ENCODE measurements at regions not wholly inside any gene's neighbourhood (a gene's known extent, or its start where the extent isn't known, plus 50 kb on each side); places are given as distances from the start of the nearest gene placed in this dataset.

DNA sequence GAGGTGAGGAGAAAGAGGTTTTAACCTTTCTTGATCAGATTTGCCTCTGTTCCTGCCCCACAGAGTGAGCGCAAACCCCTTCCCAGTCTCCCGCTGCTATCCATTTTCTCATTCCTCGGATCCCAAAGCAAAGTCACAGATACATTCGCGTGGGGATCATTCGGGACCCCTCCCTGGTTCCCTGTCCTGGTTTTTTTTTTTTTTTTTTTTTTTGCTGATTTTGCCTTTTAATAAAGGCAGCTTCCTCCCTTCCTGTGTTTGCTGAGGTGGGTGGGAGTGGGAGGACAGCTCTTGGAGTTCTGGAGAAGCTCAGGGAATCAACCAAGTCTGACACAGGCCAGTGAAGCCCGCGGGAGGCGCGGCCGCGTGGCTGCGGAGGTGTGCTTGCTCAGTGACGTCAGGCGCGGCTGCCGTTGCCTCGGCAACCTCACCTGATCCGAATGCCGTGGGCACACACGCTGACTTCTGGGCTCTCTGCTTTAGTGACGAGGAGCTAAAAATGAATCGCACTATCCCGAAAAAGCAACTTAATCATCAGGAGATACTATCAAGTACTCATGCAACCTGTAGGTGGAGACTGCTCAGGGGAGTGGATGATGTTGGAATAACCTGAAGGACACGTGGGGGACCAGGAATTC lies 106.4 kb downstream of the TBX19 start:
- DNase-seq (ENCODE audit: low spot score) = no peak

DNA sequence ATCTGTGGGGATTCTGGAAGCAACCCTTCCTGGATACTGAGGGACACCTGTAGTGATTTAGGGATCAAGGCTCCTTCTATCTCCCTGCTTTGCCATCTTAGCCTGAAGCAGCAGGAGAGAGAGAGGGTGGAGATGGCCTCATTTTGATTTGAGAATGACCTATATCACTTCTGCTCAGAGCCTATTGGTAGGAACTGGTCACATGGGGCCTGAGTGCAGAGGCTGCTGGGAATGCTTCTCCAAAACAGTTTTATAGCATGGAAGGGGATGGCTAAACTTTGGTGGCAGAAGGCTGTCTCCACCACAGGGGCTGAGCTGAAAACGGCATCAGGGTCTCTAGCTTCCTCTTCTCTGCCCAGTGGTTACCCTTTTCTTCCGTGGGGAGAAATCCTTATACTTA lies 105.8 kb downstream of the TBX19 start:
- DNase-seq (ENCODE audit: low spot score) = no peak

- DNase-seq (ENCODE audit: low spot score) = no peak
These were observed 101.2 kb downstream of the TBX19 start for GRCh38 chr1:168381850-168382249.

GRCh38 chr1:168380945-168381344 lies 100.3 kb downstream of the TBX19 start:
- DNase-seq (ENCODE audit: low spot score) = no peak

- DNase-seq (ENCODE audit: low spot score) = no peak
These were observed 98.6 kb downstream of the TBX19 start for GRCh38 chr1:168379104-168379860.

- no peak for DNase-seq (ENCODE audit: low spot score)
These were observed 95.1 kb downstream of the TBX19 start for GRCh38 chr1:168375566-168376300.

GRCh38 chr1:168374566-168374965 lies 93.9 kb downstream of the TBX19 start:
- DNase-seq (ENCODE audit: low spot score) = no peak

GRCh38 chr1:168373869-168374268 lies 93.2 kb downstream of the TBX19 start:
- no peak for DNase-seq (ENCODE audit: low spot score)

- DNase-seq (ENCODE audit: low spot score) = no peak
These were observed 92.2 kb downstream of the TBX19 start for GRCh38 chr1:168372861-168373371.

GRCh38 chr1:168372307-168372706 lies 91.6 kb downstream of the TBX19 start:
- DNase-seq (ENCODE audit: low spot score) = no peak

- DNase-seq (ENCODE audit: low spot score) = no peak
These were observed 90.8 kb downstream of the TBX19 start for GRCh38 chr1:168371477-168371876.

GRCh38 chr1:168370586-168370985 lies 89.9 kb downstream of the TBX19 start:
- DNase-seq (ENCODE audit: low spot score) = no peak

DNA sequence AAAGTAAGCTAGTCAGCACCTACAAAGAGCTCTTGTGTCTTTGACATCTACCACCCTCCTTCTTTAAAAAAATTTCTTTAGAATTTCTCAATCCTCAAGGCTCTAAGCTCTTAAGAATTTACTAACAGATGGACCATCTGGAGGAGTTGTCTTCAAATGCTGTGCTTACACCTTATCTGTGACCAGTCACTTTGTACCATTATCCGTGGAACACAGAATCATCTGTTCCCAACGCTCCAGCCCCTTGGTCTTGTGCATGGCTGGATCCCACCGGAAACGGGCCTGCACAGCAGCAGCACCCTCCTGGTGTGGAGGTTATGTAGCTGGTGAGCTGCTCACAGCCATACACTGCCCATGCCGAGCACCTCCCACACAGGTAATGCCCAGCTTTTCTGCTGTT lies 89.0 kb downstream of the TBX19 start:
- no peak for DNase-seq (ENCODE audit: low spot score)

GRCh38 chr1:168368131-168368530 lies 87.5 kb downstream of the TBX19 start:
- DNase-seq (ENCODE audit: low spot score) = no peak

DNA sequence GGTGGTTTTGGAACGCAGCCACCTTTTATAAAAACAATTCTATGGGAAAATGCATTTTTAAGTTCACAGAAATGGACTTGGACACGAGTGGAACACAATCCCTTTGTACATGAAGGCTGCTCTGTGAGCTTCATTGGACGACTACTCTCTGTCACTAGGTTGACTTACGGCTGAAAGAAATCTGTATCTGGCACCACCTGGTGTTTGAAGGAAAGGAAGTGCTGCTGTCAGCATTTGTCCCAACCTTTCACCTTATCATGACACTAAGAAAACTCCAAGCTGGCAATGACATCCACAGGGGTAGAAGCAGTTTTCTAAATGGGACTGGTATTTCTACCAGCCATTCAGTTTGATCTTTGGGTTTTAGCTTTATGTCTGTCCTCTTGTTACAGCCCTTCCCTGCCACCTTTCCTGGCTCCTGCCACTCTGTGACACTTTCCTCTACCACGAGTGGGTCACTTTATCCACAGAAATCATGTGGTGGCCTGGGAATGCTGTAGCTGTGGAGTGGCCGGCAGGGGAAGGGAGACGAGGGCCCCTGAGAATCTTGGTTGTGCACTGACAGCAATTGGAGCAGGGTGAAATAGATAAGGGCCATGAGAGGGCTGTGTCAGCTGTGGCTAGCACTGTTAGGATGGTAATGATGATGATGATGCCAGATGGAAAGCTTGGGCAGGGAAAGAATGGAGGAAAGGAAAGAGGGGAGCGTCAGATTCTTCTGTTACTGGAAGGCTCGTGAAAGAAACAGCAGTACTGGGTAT lies 85.2 kb downstream of the TBX19 start:
- no peak for DNase-seq (ENCODE audit: low spot score)
